Transverse colon (tissue), 3 donors: ENCODE measurements at regions not wholly inside any gene's neighbourhood (a gene's known extent, or its start where the extent isn't known, plus 50 kb on each side); places are given as distances from the start of the nearest gene placed in this dataset.

Experiments used
- CTCF ChIP-seq, 5 experiments: fragments of 200-600 bp in 3 of 5; fragments of 450-650 bp in 2 of 5; sonication (generic) in 3 of 5; IDR thresholded peaks; 1 replicate in 2 of 5; 2 replicates in 3 of 5; pipeline ENCODE4 v1.5.1; 2016 to 2017; ENCODE audit warnings: antibody characterized with exemption in 5 of 5, inconsistent platforms in 3 of 5, mild to moderate bottlenecking in 2 of 5, moderate library complexity in 1 of 5
- EP300 ChIP-seq: sonication (generic); formaldehyde crosslinking; IDR thresholded peaks from one replicate; pipeline ENCODE4 v1.6.1; 2017; ENCODE audit warnings: antibody characterized with exemption, low read depth
- POLR2A ChIP-seq: fragments of 450-650 bp; IDR thresholded peaks from one replicate; pipeline ENCODE4 v1.6.1; 2016; ENCODE audit warnings: antibody characterized with exemption, mild to moderate bottlenecking, moderate library complexity

- TF ChIP-seq EP300 (no peak), CTCF (IDR thresholded peaks at IDR 0.05) (no peak), POLR2A (no peak)
Observed at GRCh38 chr2:21972586-21972985, 848.8 kb downstream of the TDRD15 start.
